ENCODE measurements at regions not wholly inside any gene's neighbourhood (a gene's known extent, or its start where the extent isn't known, plus 50 kb on each side); places are given as distances from the start of the nearest gene placed in this dataset.

DNA sequence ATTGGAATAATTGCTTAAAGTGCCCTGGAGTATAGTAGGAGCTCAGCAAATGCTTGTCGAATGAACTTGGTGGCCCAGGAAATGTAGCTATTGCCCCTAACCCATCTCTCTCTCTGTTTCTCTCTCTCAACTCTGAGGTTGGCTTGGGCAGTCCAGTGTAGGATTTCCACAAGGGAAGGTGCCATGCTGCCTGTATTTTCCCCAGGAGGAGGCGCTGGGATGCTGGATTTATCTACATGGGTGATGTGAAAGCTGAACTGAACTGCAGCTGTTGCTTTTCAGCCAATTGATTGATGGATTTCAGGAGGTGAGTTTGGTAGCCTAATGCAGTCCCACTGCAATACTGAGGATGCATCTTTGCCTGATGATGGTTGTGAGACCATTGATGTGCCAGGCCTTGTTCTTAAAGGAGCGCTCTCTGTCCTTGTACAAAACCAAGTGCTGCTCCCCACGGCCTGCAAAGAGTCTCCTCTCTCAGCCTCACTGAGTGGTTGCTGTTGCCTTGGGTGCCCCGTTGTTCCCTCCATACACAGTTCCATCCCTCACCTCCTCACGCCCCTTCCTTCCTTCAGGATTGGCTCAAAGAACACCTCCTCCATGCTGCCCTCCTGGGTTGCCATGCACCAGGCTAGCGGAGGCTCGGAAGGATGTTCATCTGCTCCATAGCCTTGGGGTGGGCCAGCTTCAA, 200.6 kb downstream of the GLRX3 start:
- TF ChIP-seq, protein P1, sequence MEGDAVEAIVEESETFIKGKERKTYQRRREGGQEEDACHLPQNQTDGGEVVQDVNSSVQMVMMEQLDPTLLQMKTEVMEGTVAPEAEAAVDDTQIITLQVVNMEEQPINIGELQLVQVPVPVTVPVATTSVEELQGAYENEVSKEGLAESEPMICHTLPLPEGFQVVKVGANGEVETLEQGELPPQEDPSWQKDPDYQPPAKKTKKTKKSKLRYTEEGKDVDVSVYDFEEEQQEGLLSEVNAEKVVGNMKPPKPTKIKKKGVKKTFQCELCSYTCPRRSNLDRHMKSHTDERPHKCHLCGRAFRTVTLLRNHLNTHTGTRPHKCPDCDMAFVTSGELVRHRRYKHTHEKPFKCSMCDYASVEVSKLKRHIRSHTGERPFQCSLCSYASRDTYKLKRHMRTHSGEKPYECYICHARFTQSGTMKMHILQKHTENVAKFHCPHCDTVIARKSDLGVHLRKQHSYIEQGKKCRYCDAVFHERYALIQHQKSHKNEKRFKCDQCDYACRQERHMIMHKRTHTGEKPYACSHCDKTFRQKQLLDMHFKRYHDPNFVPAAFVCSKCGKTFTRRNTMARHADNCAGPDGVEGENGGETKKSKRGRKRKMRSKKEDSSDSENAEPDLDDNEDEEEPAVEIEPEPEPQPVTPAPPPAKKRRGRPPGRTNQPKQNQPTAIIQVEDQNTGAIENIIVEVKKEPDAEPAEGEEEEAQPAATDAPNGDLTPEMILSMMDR (IDR thresholded peaks at IDR 0.05) = no peak
- TF ChIP-seq POLR2A (IDR thresholded peaks at IDR 0.05) = no peak
